ENCODE measurements at regions not wholly inside any gene's neighbourhood (a gene's known extent, or its start where the extent isn't known, plus 50 kb on each side); places are given as distances from the start of the nearest gene placed in this dataset.

GRCh38 chr7:80362677-80363076 lies 149.2 kb downstream of the GNAT3 start:
- DNase-seq (ENCODE audit: low spot score) = no peak
- WGBS = 98% methylated on average over 2 of the region's 2 CpGs
- no peaks in the 10 kb centered on the region for H3K4me1 ChIP-seq (ENCODE audit: control insufficient read depth in 4 of 4, insufficient read depth in 4 of 4, low read length in 3 of 4)
- H3K9me3 ChIP-seq (ENCODE audit: control insufficient read depth in 4 of 4, low read length in 3 of 4) = peaks cover 0 to 3% (median 0%) of the 10 kb centered on the region in 4 donors
- no peak overlapping the region for H3K9ac ChIP-seq (ENCODE audit: low read depth in 1 of 2, low read length in 2 of 2)
- no peak overlapping the region for H3K4me3 ChIP-seq (ENCODE audit: low read depth in 1 of 3, low read length in 3 of 3)
- no peaks in the 10 kb centered on the region for H3K27me3 ChIP-seq (ENCODE audit: control insufficient read depth in 4 of 4, insufficient read depth in 4 of 4, low read length in 3 of 4)
- TF ChIP-seq REST (IDR thresholded peaks at IDR 0.05) (no peak), FOXA1 (IDR thresholded peaks at IDR 0.05) (no peak), SP1 (IDR thresholded peaks at IDR 0.05) (no peak), RAD21 (IDR thresholded peaks at IDR 0.05) (no peak), FOXA2 (IDR thresholded peaks at IDR 0.05) (no peak), EGR1 (IDR thresholded peaks at IDR 0.05; ENCODE audit: low read depth in 2 of 2) (no peak), GABPA (IDR thresholded peaks at IDR 0.05 in 1 of 2, conservative IDR thresholded peaks at IDR 0.05 in 1 of 2) (no peak), HNF4G (IDR thresholded peaks at IDR 0.05) (no peak), MAX (IDR thresholded peaks at IDR 0.05) (no peak), NR2F2 (IDR thresholded peaks at IDR 0.05) (no peak), HNF4A (conservative IDR thresholded peaks at IDR 0.05) (no peak), TAF1 (conservative IDR thresholded peaks at IDR 0.05) (no peak)
- TF ChIP-seq, protein P1, sequence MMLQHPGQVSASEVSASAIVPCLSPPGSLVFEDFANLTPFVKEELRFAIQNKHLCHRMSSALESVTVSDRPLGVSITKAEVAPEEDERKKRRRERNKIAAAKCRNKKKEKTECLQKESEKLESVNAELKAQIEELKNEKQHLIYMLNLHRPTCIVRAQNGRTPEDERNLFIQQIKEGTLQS (IDR thresholded peaks at IDR 0.05) = no peak
- TF ChIP-seq, protein P2, sequence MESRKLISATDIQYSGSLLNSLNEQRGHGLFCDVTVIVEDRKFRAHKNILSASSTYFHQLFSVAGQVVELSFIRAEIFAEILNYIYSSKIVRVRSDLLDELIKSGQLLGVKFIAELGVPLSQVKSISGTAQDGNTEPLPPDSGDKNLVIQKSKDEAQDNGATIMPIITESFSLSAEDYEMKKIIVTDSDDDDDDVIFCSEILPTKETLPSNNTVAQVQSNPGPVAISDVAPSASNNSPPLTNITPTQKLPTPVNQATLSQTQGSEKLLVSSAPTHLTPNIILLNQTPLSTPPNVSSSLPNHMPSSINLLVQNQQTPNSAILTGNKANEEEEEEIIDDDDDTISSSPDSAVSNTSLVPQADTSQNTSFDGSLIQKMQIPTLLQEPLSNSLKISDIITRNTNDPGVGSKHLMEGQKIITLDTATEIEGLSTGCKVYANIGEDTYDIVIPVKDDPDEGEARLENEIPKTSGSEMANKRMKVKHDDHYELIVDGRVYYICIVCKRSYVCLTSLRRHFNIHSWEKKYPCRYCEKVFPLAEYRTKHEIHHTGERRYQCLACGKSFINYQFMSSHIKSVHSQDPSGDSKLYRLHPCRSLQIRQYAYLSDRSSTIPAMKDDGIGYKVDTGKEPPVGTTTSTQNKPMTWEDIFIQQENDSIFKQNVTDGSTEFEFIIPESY (IDR thresholded peaks at IDR 0.05) = no peak
- TF ChIP-seq, protein P3, sequence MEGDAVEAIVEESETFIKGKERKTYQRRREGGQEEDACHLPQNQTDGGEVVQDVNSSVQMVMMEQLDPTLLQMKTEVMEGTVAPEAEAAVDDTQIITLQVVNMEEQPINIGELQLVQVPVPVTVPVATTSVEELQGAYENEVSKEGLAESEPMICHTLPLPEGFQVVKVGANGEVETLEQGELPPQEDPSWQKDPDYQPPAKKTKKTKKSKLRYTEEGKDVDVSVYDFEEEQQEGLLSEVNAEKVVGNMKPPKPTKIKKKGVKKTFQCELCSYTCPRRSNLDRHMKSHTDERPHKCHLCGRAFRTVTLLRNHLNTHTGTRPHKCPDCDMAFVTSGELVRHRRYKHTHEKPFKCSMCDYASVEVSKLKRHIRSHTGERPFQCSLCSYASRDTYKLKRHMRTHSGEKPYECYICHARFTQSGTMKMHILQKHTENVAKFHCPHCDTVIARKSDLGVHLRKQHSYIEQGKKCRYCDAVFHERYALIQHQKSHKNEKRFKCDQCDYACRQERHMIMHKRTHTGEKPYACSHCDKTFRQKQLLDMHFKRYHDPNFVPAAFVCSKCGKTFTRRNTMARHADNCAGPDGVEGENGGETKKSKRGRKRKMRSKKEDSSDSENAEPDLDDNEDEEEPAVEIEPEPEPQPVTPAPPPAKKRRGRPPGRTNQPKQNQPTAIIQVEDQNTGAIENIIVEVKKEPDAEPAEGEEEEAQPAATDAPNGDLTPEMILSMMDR (IDR thresholded peaks at IDR 0.05; ENCODE audit: low read depth, low read length, missing input control) = no peak
- H3K36me3 ChIP-seq (ENCODE audit: control insufficient read depth in 4 of 4, insufficient read depth in 3 of 4, low read depth in 1 of 4, low read length in 3 of 4) = no peaks in the 10 kb centered on the region
- no peak overlapping the region for H3K27ac ChIP-seq (ENCODE audit: low read depth in 1 of 2, low read length in 2 of 2)

DNA sequence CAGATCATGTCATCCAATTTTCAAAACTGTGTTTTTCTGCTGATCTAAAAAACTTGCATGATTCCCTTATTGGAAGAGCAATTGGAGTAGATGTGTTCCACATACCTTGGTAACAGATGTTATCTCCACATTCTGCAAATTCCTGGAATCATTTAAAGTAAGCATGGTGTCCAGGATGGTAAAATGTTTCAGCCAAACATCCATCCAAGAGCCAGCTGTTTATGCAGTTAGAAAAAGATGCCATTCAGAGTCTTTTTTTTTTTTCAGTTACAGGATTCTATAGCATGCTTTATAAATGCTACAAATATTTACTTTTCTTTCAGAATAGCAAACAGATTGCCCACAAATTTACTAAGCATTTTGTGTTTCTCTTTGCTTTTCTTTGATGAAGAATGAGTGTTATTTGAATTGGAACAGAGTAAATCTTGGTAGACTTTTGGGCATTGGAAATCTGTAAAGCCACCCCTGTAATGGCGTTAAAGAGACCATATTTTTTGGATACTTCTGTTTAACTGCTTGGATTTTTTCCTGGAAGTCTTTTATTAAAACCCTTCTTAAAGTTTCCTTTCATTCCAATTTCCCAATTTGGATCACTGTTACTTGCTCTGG lies 149.8 kb downstream of the GNAT3 start:
- Histone ChIP-seq H3K4me1 (ENCODE audit: control insufficient read depth in 4 of 4, insufficient read depth in 4 of 4, low read length in 3 of 4) (no peaks in the 10 kb centered on the region), H3K9ac (ENCODE audit: low read depth in 1 of 2, low read length in 2 of 2) (no peak overlapping the region), H3K27me3 (ENCODE audit: control insufficient read depth in 4 of 4, insufficient read depth in 4 of 4, low read length in 3 of 4) (no peaks in the 10 kb centered on the region), H3K27ac (ENCODE audit: low read depth in 1 of 2, low read length in 2 of 2) (no peak overlapping the region), H3K36me3 (ENCODE audit: control insufficient read depth in 4 of 4, insufficient read depth in 3 of 4, low read depth in 1 of 4, low read length in 3 of 4) (no peaks in the 10 kb centered on the region), H3K9me3 (ENCODE audit: control insufficient read depth in 4 of 4, low read length in 3 of 4) (peaks cover 0 to 3% (median 0%) of the 10 kb centered on the region in 4 donors), H3K4me3 (ENCODE audit: low read depth in 1 of 3, low read length in 3 of 3) (no peak overlapping the region)
- DNase-seq (ENCODE audit: low spot score) = no peak
- 79% methylated on average over 1 of the region's 1 CpG for WGBS
- no peak for TF ChIP-seq FOXA2 (IDR thresholded peaks at IDR 0.05)
- TF ChIP-seq RAD21 (IDR thresholded peaks at IDR 0.05) = no peak
- no peak for TF ChIP-seq EGR1 (IDR thresholded peaks at IDR 0.05; ENCODE audit: low read depth in 2 of 2)
- no peak for TF ChIP-seq NR2F2 (IDR thresholded peaks at IDR 0.05)
- TF ChIP-seq, protein P1 (IDR thresholded peaks at IDR 0.05) = no peak
- TF ChIP-seq, protein P2 (IDR thresholded peaks at IDR 0.05) = no peak
- no peak for TF ChIP-seq REST (IDR thresholded peaks at IDR 0.05)
- no peak for TF ChIP-seq HNF4A (conservative IDR thresholded peaks at IDR 0.05)

Measured in liver (tissue), 8 donors.